Activated CD4-positive, alpha-beta T cell treated with anti-CD3 and anti-CD28 coated beads, Interleukin-2, amount 50 U/mL, for 1 hour (primary cell): ENCODE measurements at regions not wholly inside any gene's neighbourhood (a gene's known extent, or its start where the extent isn't known, plus 50 kb on each side); places are given as distances from the start of the nearest gene placed in this dataset.
"Not testable (repeated sequence)": the region's sequence is repeated elsewhere in the genome, so short reads cannot be mapped to it uniquely, and the experiment has no call there.

Experiments used
- DNase-seq: peaks from one replicate; pipeline ENCODE4 v3.0.0-alpha.2; 2020

GRCh38 chr6:44036699-44037101 lies 90.6 kb downstream of the MRPL14 start:
- no peak for DNase-seq

GRCh38 chr6:44036196-44036595 lies 91.1 kb downstream of the MRPL14 start:
- DNase-seq = no peak

GRCh38 chr6:44035621-44036020 lies 91.6 kb downstream of the MRPL14 start:
- no peak for DNase-seq

- DNase-seq = no peak
These were observed 92.3 kb downstream of the MRPL14 start for GRCh38 chr6:44034931-44035345.

GRCh38 chr6:44034391-44034861 lies 92.8 kb downstream of the MRPL14 start:
- DNase-seq = no peak

- DNase-seq = no peak
These were observed 96.3 kb downstream of the MRPL14 start for GRCh38 chr6:44030812-44031454.

- no peak for DNase-seq
These were observed 97.6 kb downstream of the MRPL14 start for GRCh38 chr6:44029444-44030185.

- no peak for DNase-seq
These were observed 98.4 kb downstream of the MRPL14 start for GRCh38 chr6:44028789-44029310.

- no peak for DNase-seq
These were observed 102.0 kb downstream of the MRPL14 start for GRCh38 chr6:44025226-44025625.

- no peak for DNase-seq
These were observed 102.6 kb downstream of the MRPL14 start for GRCh38 chr6:44024574-44025219.

GRCh38 chr6:44023586-44024454 lies 103.4 kb downstream of the MRPL14 start:
- DNase-seq = no peak

GRCh38 chr6:44022671-44023352 lies 104.4 kb downstream of the MRPL14 start:
- no peak for DNase-seq

GRCh38 chr6:44022296-44022661 lies 105.0 kb downstream of the MRPL14 start:
- DNase-seq = no peak

GRCh38 chr6:44021589-44022295 lies 105.5 kb downstream of the MRPL14 start:
- no peak for DNase-seq

GRCh38 chr6:44020664-44021425 lies 106.4 kb downstream of the MRPL14 start:
- DNase-seq = no peak

- no peak for DNase-seq
These were observed 107.1 kb downstream of the MRPL14 start for GRCh38 chr6:44020148-44020547.

GRCh38 chr6:44017307-44017706 lies 109.9 kb downstream of the MRPL14 start:
- not testable (repeated sequence) for DNase-seq

- no peak for DNase-seq
These were observed 111.0 kb downstream of the MRPL14 start for GRCh38 chr6:44016131-44016870.

GRCh38 chr6:44012078-44012493 lies 115.2 kb downstream of the MRPL14 start:
- no peak for DNase-seq
